PC-9 (cell line): ENCODE measurements at regions not wholly inside any gene's neighbourhood (a gene's known extent, or its start where the extent isn't known, plus 50 kb on each side); places are given as distances from the start of the nearest gene placed in this dataset.

ENCODE experiments used
- CTCF ChIP-seq: fragments of 200-600 bp; sonication (generic); conservative IDR thresholded peaks from 2 replicates; pipeline ENCODE4 v1.6.1; 2017; ENCODE audit warnings: mixed run types, antibody characterized with exemption, mild to moderate bottlenecking, moderate library complexity
- EZH2 ChIP-seq: fragments of 200-600 bp; sonication (generic); IDR thresholded peaks from 2 replicates; pipeline ENCODE4 v1.8.0; 2017; ENCODE audit warnings: antibody characterized with exemption, low read depth

DNA sequence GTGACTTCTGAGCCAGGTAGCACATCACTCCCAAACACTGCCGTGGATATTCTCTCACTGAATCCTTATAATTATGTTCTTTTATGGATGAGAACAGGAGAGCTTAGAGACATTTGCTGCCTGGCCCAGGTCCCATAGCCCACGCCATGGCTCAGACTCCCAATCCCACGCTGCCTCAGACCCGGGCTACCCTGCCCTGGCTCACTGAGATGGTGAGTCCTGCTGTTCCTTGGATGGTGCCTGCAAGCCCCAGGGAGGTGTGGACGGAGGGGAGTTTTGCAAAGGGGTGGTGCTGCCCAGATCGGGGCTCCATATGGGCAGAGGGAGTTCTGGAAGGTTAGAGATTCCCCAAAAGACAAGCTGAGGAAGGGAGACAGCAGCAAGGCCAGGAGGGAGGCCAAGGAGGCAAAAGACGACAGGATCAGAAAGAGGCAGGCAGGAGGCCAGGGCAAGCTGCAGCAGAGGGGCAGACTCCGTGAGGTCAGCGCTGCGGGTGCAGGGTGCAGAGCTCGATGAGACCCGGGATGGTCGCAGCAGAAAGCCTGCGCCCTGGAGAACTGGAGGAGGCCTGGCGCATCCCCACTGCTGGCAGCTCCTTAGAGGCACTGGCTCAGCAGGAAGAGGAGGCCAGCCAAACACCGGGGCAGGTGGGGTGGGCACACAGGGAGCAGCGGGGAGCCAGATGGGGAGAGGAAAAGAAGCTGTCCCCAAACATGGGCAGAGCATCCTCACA is 95.7 kb upstream of the ALDH1A3 start:
- no peak for TF ChIP-seq CTCF
- TF ChIP-seq EZH2 = no peak
